ENCODE measurements at regions not wholly inside any gene's neighbourhood (a gene's known extent, or its start where the extent isn't known, plus 50 kb on each side); places are given as distances from the start of the nearest gene placed in this dataset.

DNA sequence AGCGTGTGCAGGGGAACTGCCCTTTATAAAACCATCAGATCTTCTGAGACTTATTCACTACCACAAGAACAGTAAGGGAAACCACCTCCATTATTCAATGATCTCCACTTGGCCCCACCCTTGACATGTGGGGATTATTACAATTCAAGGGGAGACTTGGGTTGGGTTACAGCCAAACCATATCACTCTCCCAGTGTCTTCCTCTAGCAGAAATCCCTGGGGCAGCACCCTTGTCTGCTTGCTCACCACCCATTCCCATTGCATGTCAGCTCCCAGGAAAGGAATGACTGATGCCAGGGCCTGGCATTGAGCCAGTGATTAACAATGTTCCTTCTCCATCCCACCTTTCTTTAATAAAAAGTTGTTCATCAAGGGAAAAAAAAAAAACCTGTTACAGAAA, 199.0 kb downstream of the IRX1 start:
- H3K4me3 ChIP-seq (ENCODE audit: insufficient read depth, low read depth, low read length) = no peak overlapping the region
- WGBS, 2 experiments = 87 to 100% methylated on average over 1 of the region's 1 CpG
- H3K27ac ChIP-seq (ENCODE audit: insufficient read depth, low read depth, low read length, poor library complexity, severe bottlenecking) = no peak overlapping the region
- H3K9me3 ChIP-seq (ENCODE audit: control insufficient read depth, low read length) = no peaks in the 10 kb centered on the region
- no peaks in the 10 kb centered on the region for H3K36me3 ChIP-seq (ENCODE audit: control insufficient read depth, insufficient read depth, low read length)
- no peaks in the 10 kb centered on the region for H3K27me3 ChIP-seq (ENCODE audit: control insufficient read depth, insufficient read depth, low read length, poor library complexity, severe bottlenecking)
- peaks cover 23% of the 10 kb centered on the region for H3K4me1 ChIP-seq (ENCODE audit: control insufficient read depth, insufficient read depth, low read length)

DNA sequence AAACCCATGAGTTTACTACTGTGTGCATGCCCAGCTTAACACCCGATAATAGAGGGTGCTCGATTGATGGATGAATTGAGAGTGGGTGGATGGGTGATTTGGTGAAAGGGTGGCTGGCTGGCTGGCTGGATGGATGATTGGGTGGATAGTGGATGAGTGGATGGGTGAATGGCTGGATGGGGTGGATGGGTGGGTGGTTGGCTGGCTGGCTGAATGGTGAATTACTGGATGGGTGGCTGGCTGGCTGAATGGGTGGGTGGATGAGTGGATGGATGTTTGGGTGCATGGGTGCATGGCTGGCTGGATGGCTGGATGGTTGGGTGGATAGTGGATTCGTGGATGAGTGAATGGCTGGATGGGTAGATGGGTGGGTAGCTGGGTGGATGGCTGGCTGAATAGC, 201.1 kb downstream of the IRX1 start:
- H3K27me3 ChIP-seq (ENCODE audit: control insufficient read depth, insufficient read depth, low read length, poor library complexity, severe bottlenecking) = no peaks in the 10 kb centered on the region
- WGBS, 2 experiments = 87 to 95% methylated on average over 2 of the region's 3 CpGs
- no peak overlapping the region for H3K27ac ChIP-seq (ENCODE audit: insufficient read depth, low read depth, low read length, poor library complexity, severe bottlenecking)
- H3K9me3 ChIP-seq (ENCODE audit: control insufficient read depth, low read length) = no peaks in the 10 kb centered on the region
- no peak overlapping the region for H3K4me3 ChIP-seq (ENCODE audit: insufficient read depth, low read depth, low read length)
- H3K4me1 ChIP-seq (ENCODE audit: control insufficient read depth, insufficient read depth, low read length) = peaks cover 16% of the 10 kb centered on the region
- no peaks in the 10 kb centered on the region for H3K36me3 ChIP-seq (ENCODE audit: control insufficient read depth, insufficient read depth, low read length)

DNA sequence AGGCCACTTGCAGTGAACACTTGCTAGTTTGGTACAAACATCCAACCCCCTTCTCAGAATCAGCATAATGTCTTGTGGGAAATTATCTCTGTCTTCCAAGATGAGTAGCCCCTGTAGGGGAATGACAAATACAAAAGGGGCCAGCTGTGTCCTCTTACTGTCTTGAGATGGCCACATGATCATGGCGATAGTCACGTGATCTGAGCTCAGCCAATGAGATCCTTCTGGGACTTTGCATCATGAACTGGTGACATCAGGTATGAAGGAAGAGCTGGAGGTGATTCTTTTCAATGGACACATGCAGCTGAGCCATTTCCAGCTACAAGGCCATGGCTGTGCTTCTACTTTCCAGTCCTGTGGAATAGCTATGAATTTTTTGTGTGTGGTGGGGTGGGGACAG, 206.3 kb downstream of the IRX1 start:
- Histone ChIP-seq H3K36me3 (ENCODE audit: control insufficient read depth, insufficient read depth, low read length) (no peaks in the 10 kb centered on the region), H3K27me3 (ENCODE audit: control insufficient read depth, insufficient read depth, low read length, poor library complexity, severe bottlenecking) (no peaks in the 10 kb centered on the region), H3K9me3 (ENCODE audit: control insufficient read depth, low read length) (no peaks in the 10 kb centered on the region), H3K4me3 (ENCODE audit: insufficient read depth, low read depth, low read length) (no peak overlapping the region), H3K27ac (ENCODE audit: insufficient read depth, low read depth, low read length, poor library complexity, severe bottlenecking) (no peak overlapping the region), H3K4me1 (ENCODE audit: control insufficient read depth, insufficient read depth, low read length) (no peaks in the 10 kb centered on the region)
- WGBS, 2 experiments = 97 to 99% methylated on average over 2 of the region's 2 CpGs

DNA sequence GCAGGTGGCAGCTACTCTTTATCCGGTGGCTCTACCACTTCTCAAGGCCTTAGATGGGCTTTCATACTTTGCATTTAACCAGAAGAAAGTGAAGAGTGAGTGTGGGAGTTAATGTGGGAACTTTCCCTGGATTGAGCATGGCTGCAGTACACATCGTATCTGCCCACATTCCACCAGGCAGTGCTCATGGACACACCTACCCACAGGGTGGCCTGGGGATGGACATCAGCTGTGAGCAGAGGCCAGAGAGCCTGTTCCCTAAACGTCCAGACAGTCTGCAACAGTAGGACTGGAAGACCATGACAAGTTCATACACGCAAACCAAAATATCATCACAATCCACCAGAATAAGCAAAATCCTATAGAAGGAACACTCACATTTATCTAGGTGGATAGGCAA, 213.8 kb downstream of the IRX1 start:
- no peak overlapping the region for H3K4me3 ChIP-seq (ENCODE audit: insufficient read depth, low read depth, low read length)
- WGBS, 2 experiments = 95 to 96% methylated on average over 4 of the region's 4 CpGs
- no peaks in the 10 kb centered on the region for H3K4me1 ChIP-seq (ENCODE audit: control insufficient read depth, insufficient read depth, low read length)
- no peaks in the 10 kb centered on the region for H3K36me3 ChIP-seq (ENCODE audit: control insufficient read depth, insufficient read depth, low read length)
- no peaks in the 10 kb centered on the region for H3K9me3 ChIP-seq (ENCODE audit: control insufficient read depth, low read length)
- H3K27me3 ChIP-seq (ENCODE audit: control insufficient read depth, insufficient read depth, low read length, poor library complexity, severe bottlenecking) = no peaks in the 10 kb centered on the region
- H3K27ac ChIP-seq (ENCODE audit: insufficient read depth, low read depth, low read length, poor library complexity, severe bottlenecking) = no peak overlapping the region

DNA sequence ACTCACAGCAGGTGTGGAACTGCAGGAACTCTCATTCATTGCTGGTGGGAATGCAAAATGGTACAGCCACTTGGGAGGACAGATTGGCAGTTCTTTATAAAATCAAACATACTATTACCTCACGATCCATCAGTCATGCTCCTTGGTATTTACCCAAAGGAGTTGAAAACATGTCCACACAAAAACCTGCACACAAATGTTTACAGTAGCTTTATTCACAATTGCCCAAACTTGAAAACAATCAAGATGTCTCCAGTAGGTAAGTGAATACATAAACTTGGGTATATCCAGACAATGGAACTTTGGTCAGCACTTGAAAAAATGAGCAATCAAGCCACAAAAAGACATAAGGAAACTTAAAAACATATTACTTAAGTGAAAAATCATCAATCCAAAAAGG, 215.5 kb downstream of the IRX1 start:
- Histone ChIP-seq H3K9me3 (ENCODE audit: control insufficient read depth, low read length) (no peaks in the 10 kb centered on the region), H3K27me3 (ENCODE audit: control insufficient read depth, insufficient read depth, low read length, poor library complexity, severe bottlenecking) (no peaks in the 10 kb centered on the region), H3K27ac (ENCODE audit: insufficient read depth, low read depth, low read length, poor library complexity, severe bottlenecking) (no peak overlapping the region), H3K4me3 (ENCODE audit: insufficient read depth, low read depth, low read length) (no peak overlapping the region), H3K36me3 (ENCODE audit: control insufficient read depth, insufficient read depth, low read length) (no peaks in the 10 kb centered on the region), H3K4me1 (ENCODE audit: control insufficient read depth, insufficient read depth, low read length) (no peaks in the 10 kb centered on the region)
- WGBS, 2 experiments = 82 to 88% methylated on average over 1 of the region's 1 CpG

DNA sequence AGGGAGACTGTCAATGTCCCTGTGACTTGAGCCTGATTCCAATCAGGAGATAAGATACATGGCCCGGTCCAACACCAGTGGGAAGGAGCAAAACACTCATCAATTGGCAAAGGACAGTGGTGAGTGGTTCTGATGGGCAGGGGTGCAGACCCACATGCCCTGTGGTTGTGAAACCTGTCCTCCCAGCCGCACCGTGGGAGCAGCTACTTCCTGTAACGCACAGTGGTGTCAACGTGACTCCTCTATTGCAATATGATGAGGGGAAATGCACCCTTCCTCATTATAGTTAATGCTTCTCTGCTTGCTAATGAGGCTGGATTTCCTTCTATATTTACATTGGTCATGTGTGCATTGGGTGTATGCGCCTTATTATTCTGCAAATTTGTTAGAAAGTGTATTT, 223.0 kb downstream of the IRX1 start:
- no peak overlapping the region for H3K4me3 ChIP-seq (ENCODE audit: insufficient read depth, low read depth, low read length)
- H3K27ac ChIP-seq (ENCODE audit: insufficient read depth, low read depth, low read length, poor library complexity, severe bottlenecking) = no peak overlapping the region
- H3K4me1 ChIP-seq (ENCODE audit: control insufficient read depth, insufficient read depth, low read length) = no peaks in the 10 kb centered on the region
- no peaks in the 10 kb centered on the region for H3K9me3 ChIP-seq (ENCODE audit: control insufficient read depth, low read length)
- no peaks in the 10 kb centered on the region for H3K36me3 ChIP-seq (ENCODE audit: control insufficient read depth, insufficient read depth, low read length)
- no peaks in the 10 kb centered on the region for H3K27me3 ChIP-seq (ENCODE audit: control insufficient read depth, insufficient read depth, low read length, poor library complexity, severe bottlenecking)
- 95 to 97% methylated on average over 5 to 6 of the region's 6 CpGs for WGBS, 2 experiments

DNA sequence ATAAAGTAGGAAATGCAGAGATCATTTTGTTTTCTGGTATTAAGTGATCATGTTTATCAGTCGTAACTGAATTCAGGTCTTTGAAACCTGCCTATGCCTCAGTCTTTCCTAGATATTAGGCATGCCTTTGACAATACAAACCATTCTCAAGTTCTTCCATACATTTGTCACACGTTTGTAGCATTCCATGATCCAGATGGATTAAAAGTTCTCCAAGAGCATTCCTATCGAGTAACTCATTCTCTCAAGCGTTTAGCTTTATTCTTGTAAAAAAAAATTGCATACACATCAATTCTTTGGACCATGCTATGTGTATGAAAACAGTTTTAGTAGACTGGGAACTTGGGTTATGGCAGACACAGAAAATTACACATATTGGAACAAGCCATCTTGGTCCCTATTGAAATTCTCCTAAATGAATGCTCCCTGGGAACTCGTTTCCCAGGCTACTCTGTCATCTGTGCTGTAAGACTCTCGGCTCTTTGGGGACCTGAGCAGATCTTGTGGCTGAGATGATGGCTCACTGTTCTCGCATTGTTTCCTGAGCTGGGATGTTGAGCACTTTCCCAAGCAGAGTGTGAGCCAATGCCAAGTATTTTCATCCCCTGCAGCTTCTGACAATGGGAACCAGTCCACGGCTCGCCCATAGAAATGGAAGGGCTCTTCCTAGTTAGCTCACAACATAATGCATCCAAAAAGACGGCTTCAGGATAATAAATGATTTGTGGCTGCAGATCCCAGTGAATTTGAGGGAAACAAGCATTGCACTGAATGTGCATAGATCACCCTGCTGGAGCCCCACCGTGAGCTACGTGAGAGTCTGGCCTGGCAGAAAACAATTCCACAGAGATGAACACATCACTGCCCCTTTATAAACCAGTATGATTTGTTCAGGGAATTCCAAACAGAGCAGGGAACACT, 230.2 kb downstream of the IRX1 start:
- Histone ChIP-seq H3K36me3 (ENCODE audit: control insufficient read depth, insufficient read depth, low read length) (no peaks in the 10 kb centered on the region), H3K27ac (ENCODE audit: insufficient read depth, low read depth, low read length, poor library complexity, severe bottlenecking) (no peak overlapping the region), H3K4me3 (ENCODE audit: insufficient read depth, low read depth, low read length) (no peak overlapping the region), H3K4me1 (ENCODE audit: control insufficient read depth, insufficient read depth, low read length) (peaks cover 5% of the 10 kb centered on the region), H3K9me3 (ENCODE audit: control insufficient read depth, low read length) (no peaks in the 10 kb centered on the region), H3K27me3 (ENCODE audit: control insufficient read depth, insufficient read depth, low read length, poor library complexity, severe bottlenecking) (no peaks in the 10 kb centered on the region)
- 85 to 86% methylated on average over 12 of the region's 12 CpGs for WGBS, 2 experiments

DNA sequence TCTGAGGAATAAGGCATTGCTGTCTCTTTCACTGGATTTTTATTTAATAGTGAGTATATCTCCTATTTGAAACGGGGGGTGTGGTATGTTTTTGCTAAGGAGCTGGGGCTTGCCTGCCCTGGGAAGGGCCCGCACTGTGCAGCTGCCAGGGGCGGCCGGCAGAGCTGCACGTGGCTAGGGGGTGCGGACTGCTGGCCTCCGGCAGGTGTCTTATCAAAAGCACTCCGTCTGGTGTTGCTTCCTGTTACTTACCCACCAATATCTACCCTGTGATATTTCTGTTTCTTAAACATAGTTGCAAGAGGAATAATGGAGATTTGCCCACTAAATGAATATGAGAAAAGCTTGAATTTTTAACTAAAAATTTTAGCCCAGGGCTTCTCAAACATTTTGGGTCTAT, 232.0 kb downstream of the IRX1 start:
- H3K4me3 ChIP-seq (ENCODE audit: insufficient read depth, low read depth, low read length) = no peak overlapping the region
- H3K27me3 ChIP-seq (ENCODE audit: control insufficient read depth, insufficient read depth, low read length, poor library complexity, severe bottlenecking) = no peaks in the 10 kb centered on the region
- peaks cover 5% of the 10 kb centered on the region for H3K4me1 ChIP-seq (ENCODE audit: control insufficient read depth, insufficient read depth, low read length)
- H3K9me3 ChIP-seq (ENCODE audit: control insufficient read depth, low read length) = no peaks in the 10 kb centered on the region
- no peak overlapping the region for H3K27ac ChIP-seq (ENCODE audit: insufficient read depth, low read depth, low read length, poor library complexity, severe bottlenecking)
- H3K36me3 ChIP-seq (ENCODE audit: control insufficient read depth, insufficient read depth, low read length) = no peaks in the 10 kb centered on the region
- 95 to 96% methylated on average over 8 of the region's 8 CpGs for WGBS, 2 experiments

DNA sequence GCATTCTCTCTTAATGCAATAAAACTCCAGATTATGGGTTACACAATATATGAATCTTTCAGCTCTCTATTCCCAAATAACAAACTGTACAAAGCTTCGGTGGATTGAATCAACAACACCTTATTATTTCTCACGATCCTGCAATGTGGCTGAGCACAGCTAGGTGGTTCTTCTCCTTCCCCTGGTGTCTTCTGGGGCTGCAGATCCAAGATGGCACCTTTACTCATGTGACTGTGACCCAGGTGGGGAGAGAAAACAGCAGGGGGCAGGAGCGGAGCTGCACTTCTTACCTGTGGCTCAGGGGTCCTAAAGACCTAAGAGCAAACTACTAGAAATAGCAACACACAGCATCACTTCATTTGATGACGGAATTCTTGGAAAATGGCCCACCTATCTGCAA, 233.1 kb downstream of the IRX1 start:
- WGBS, 2 experiments = 92 to 95% methylated on average over 4 of the region's 4 CpGs
- no peaks in the 10 kb centered on the region for H3K9me3 ChIP-seq (ENCODE audit: control insufficient read depth, low read length)
- no peak overlapping the region for H3K27ac ChIP-seq (ENCODE audit: insufficient read depth, low read depth, low read length, poor library complexity, severe bottlenecking)
- no peaks in the 10 kb centered on the region for H3K36me3 ChIP-seq (ENCODE audit: control insufficient read depth, insufficient read depth, low read length)
- no peak overlapping the region for H3K4me3 ChIP-seq (ENCODE audit: insufficient read depth, low read depth, low read length)
- peaks cover 5% of the 10 kb centered on the region for H3K4me1 ChIP-seq (ENCODE audit: control insufficient read depth, insufficient read depth, low read length)
- H3K27me3 ChIP-seq (ENCODE audit: control insufficient read depth, insufficient read depth, low read length, poor library complexity, severe bottlenecking) = no peaks in the 10 kb centered on the region

DNA sequence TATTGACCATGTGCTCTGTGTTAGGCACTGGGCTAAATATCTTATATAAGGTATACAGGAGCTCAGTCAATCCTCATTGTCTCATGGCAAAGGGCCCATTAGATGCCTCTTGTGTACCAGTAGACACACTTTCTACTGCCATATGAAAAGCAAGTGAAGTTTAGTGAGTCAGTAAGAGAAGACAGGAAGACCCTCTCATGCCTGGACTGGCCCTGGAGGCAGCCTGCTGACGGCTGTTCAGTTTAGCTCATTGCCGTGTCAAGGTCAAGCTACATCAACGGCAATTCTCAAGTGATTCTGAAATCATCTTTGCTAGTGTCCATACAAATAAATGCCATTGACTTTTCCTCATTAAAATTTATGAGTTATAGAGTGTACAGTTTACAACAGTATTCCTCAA, 237.9 kb downstream of the IRX1 start:
- Histone ChIP-seq H3K9me3 (ENCODE audit: control insufficient read depth, low read length) (no peaks in the 10 kb centered on the region), H3K36me3 (ENCODE audit: control insufficient read depth, insufficient read depth, low read length) (no peaks in the 10 kb centered on the region), H3K4me1 (ENCODE audit: control insufficient read depth, insufficient read depth, low read length) (no peaks in the 10 kb centered on the region), H3K27ac (ENCODE audit: insufficient read depth, low read depth, low read length, poor library complexity, severe bottlenecking) (no peak overlapping the region), H3K27me3 (ENCODE audit: control insufficient read depth, insufficient read depth, low read length, poor library complexity, severe bottlenecking) (no peaks in the 10 kb centered on the region), H3K4me3 (ENCODE audit: insufficient read depth, low read depth, low read length) (no peak overlapping the region)
- WGBS, 2 experiments = 94 to 96% methylated on average over 3 of the region's 3 CpGs

Data from ectodermal cell (in vitro differentiated cells).